ENCODE measurements at regions not wholly inside any gene's neighbourhood (a gene's known extent, or its start where the extent isn't known, plus 50 kb on each side); places are given as distances from the start of the nearest gene placed in this dataset.

DNA sequence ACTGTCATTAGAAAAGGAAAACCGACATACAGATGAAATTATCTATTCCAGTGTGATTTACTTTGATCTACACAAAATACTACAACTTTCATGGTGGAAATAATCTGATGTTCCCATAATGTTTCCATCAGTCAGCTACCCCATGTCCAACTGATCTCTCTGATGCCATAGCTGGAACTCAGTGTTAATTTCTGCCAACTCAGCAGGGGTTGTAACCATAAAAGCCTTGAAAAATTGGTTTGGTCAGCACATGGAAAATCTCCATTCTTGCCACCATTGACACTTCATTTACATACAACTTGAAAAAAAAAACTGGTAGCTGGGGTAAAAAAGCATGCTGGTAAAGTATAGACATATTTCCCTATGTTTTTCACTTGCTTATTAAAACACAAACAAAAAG is 1463.7 kb downstream of the OTOL1 start:
- Mint-ChIP-seq H3K4me1 (ENCODE audit: unreplicated experiment) (no peaks in the 10 kb centered on the region), H3K36me3 (ENCODE audit: low read depth, unreplicated experiment) (peaks cover 3% of the 10 kb centered on the region), H3K4me3 (ENCODE audit: unreplicated experiment) (no peak overlapping the region), H3K27me3 (ENCODE audit: unreplicated experiment) (no peaks in the 10 kb centered on the region), H3K9me3 (ENCODE audit: unreplicated experiment) (no peaks in the 10 kb centered on the region), H3K27ac (ENCODE audit: unreplicated experiment) (no peak overlapping the region)
- TF ChIP-seq, protein P1, sequence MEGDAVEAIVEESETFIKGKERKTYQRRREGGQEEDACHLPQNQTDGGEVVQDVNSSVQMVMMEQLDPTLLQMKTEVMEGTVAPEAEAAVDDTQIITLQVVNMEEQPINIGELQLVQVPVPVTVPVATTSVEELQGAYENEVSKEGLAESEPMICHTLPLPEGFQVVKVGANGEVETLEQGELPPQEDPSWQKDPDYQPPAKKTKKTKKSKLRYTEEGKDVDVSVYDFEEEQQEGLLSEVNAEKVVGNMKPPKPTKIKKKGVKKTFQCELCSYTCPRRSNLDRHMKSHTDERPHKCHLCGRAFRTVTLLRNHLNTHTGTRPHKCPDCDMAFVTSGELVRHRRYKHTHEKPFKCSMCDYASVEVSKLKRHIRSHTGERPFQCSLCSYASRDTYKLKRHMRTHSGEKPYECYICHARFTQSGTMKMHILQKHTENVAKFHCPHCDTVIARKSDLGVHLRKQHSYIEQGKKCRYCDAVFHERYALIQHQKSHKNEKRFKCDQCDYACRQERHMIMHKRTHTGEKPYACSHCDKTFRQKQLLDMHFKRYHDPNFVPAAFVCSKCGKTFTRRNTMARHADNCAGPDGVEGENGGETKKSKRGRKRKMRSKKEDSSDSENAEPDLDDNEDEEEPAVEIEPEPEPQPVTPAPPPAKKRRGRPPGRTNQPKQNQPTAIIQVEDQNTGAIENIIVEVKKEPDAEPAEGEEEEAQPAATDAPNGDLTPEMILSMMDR (IDR thresholded peaks at IDR 0.05; ENCODE audit: unreplicated experiment), result no peak
- no peak for DNase-seq (ENCODE audit: low spot score)

DNA sequence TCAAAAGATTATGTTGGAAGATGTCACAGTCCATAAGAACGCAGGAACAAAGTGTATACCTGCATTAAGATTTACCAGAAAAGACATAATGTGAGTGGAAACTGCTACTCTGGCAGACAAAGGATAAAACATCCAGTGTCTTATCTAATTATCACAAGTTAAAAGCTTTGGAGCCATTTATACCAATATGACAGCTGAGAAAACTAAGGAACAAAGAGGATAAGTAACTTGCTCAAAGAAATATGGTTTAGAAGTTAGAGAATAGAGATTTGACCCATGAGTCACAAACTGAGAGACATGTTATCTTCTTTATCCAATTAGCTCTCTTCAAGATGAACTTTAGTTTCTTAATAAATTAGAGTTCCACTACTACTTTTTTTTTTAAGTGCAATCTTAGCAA is 1473.7 kb downstream of the OTOL1 start:
- no peak for DNase-seq (ENCODE audit: low spot score)
- no peak overlapping the region for H3K4me3 Mint-ChIP-seq (ENCODE audit: unreplicated experiment)
- no peak overlapping the region for H3K27ac Mint-ChIP-seq (ENCODE audit: unreplicated experiment)
- no peaks in the 10 kb centered on the region for H3K4me1 Mint-ChIP-seq (ENCODE audit: unreplicated experiment)
- H3K9me3 Mint-ChIP-seq (ENCODE audit: unreplicated experiment), result no peaks in the 10 kb centered on the region
- TF ChIP-seq, protein P1 (IDR thresholded peaks at IDR 0.05; ENCODE audit: unreplicated experiment), result no peak
- no peaks in the 10 kb centered on the region for H3K36me3 Mint-ChIP-seq (ENCODE audit: low read depth, unreplicated experiment)
- H3K27me3 Mint-ChIP-seq (ENCODE audit: unreplicated experiment), result peaks cover 3% of the 10 kb centered on the region

DNA sequence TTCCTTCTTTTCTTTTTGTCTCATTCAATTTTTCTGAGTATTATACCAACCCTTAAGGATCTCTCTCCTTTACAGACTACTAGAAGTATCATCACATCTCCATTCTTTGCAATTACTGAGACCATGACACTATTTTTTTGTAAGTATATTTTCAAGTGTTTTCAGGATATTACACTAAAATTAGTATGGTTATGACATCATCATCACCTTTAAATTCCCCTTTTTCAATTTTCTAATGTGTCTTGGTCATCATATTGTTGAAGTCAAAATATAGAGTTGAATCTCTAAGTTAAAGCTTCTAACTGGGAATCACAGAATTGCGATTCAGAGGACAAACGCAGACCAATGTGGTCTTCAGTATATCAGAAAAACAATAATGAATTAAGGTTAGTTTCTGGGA is 1475.1 kb downstream of the OTOL1 start:
- H3K4me3 Mint-ChIP-seq (ENCODE audit: unreplicated experiment), result no peak overlapping the region
- no peaks in the 10 kb centered on the region for H3K4me1 Mint-ChIP-seq (ENCODE audit: unreplicated experiment)
- H3K36me3 Mint-ChIP-seq (ENCODE audit: low read depth, unreplicated experiment), result no peaks in the 10 kb centered on the region
- no peak for DNase-seq (ENCODE audit: low spot score)
- peaks cover 5% of the 10 kb centered on the region for H3K27me3 Mint-ChIP-seq (ENCODE audit: unreplicated experiment)
- no peak overlapping the region for H3K27ac Mint-ChIP-seq (ENCODE audit: unreplicated experiment)
- TF ChIP-seq, protein P1 (IDR thresholded peaks at IDR 0.05; ENCODE audit: unreplicated experiment), result no peak
- no peaks in the 10 kb centered on the region for H3K9me3 Mint-ChIP-seq (ENCODE audit: unreplicated experiment)

DNA sequence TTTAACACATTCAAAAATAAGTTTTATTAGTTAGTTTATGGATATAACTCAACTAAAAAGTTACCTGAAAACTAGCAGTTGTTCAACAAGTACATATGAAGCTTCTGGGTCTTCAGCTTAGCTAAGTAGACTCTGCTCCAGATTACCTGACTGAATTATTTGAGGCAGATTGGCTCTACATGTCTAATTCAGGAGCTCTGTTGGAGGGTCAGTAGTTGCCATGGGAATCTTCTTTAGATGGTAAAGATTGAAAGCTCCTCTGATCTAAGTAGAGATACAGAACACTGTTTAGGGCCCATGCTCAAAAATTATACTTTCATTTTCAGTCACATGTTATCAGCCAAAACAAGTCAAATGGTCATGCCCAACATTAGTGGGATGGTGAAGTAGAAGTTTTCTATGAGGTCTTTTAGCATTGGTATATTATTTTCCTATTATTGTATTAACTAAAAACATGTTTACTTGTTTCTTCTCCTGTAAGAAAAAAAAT is 1476.9 kb downstream of the OTOL1 start:
- Mint-ChIP-seq H3K4me3 (ENCODE audit: unreplicated experiment) (no peak overlapping the region), H3K9me3 (ENCODE audit: unreplicated experiment) (no peaks in the 10 kb centered on the region), H3K27ac (ENCODE audit: unreplicated experiment) (no peak overlapping the region), H3K36me3 (ENCODE audit: low read depth, unreplicated experiment) (no peaks in the 10 kb centered on the region), H3K4me1 (ENCODE audit: unreplicated experiment) (no peaks in the 10 kb centered on the region), H3K27me3 (ENCODE audit: unreplicated experiment) (peaks cover 4% of the 10 kb centered on the region)
- DNase-seq (ENCODE audit: low spot score), result no peak
- TF ChIP-seq, protein P1 (IDR thresholded peaks at IDR 0.05; ENCODE audit: unreplicated experiment), result no peak

DNA sequence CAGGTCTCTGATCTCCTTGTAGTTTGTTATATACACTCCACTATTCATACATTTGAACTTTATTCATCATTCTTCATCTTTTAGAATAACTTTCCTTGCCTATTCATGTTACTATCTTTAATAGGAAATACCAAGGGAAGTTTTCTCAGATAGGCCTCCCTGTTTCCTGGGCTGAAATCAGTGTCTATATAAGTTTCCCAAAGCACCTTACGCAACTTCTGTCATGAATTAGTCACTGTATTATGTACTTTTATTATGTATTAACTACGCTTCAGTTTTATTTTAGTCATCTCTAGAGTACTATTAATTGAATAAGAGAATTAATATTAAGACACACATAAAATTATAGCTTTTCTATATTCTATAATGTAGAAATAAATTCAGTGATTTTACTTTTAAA is 1481.5 kb downstream of the OTOL1 start:
- no peak overlapping the region for H3K4me3 Mint-ChIP-seq (ENCODE audit: unreplicated experiment)
- no peak overlapping the region for H3K27ac Mint-ChIP-seq (ENCODE audit: unreplicated experiment)
- peaks cover 2% of the 10 kb centered on the region for H3K27me3 Mint-ChIP-seq (ENCODE audit: unreplicated experiment)
- TF ChIP-seq, protein P1 (IDR thresholded peaks at IDR 0.05; ENCODE audit: unreplicated experiment), result no peak
- no peaks in the 10 kb centered on the region for H3K4me1 Mint-ChIP-seq (ENCODE audit: unreplicated experiment)
- no peaks in the 10 kb centered on the region for H3K9me3 Mint-ChIP-seq (ENCODE audit: unreplicated experiment)
- H3K36me3 Mint-ChIP-seq (ENCODE audit: low read depth, unreplicated experiment), result no peaks in the 10 kb centered on the region
- DNase-seq (ENCODE audit: low spot score), result no peak
